GM19467 (cell line): ENCODE measurements at regions not wholly inside any gene's neighbourhood (a gene's known extent, or its start where the extent isn't known, plus 50 kb on each side); places are given as distances from the start of the nearest gene placed in this dataset.

ENCODE experiments used
- ATAC-seq: cut with Tn5 transposase; IDR thresholded peaks from one replicate; pipeline ENCODE4 v1.9.1; 2021; ENCODE audit warnings: mild to moderate bottlenecking, moderate library complexity; ENCODE audit not compliant: unreplicated experiment

- no peak for ATAC-seq
Measured at GRCh38 chr15:46178138-46178537, 543.3 kb downstream of the SQOR start.

DNA sequence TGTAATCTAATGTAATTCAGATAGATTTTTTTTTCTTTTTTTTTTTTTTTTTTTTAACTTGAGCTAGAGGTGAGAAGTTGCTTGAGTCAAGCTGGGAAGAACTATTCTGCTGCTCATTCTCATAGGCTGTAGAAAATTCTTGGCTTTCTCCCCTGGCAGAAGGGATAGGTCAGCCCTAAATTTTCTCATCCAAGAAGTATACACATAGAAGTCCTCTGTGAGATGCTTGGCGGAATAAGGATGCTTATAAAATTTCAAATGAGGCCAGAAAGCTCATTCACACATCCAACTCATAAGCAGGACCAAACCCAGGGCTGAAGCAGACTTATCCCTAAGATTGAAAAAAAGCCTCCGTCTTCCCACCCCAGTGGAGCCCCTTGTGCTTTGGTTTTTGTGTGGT lies 572.5 kb downstream of the SQOR start:
- ATAC-seq = no peak

GRCh38 chr15:46213551-46213950 lies 578.7 kb downstream of the SQOR start:
- ATAC-seq = no peak

DNA sequence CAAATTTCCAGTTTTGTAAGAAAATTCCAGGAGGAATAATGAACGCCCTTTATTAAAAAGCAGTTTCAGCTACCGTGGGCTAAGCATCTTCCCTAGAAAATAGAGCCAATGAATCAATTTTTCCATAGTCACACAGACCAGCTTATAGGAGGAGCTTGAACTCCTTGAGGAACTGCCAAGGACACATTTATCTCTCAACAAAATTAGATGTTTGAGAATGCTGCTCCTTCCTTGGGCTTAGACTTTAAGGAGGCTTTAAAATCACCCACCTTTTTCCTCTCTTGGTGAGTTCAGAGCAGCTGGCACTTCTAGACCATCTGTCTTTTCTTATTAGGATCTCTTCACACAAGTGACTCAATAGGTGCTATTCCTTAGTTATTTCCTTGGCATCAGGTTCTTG lies 588.0 kb downstream of the SQOR start:
- no peak for ATAC-seq

- ATAC-seq = no peak
Measured at GRCh38 chr15:46229263-46229662, 594.4 kb downstream of the SQOR start.

DNA sequence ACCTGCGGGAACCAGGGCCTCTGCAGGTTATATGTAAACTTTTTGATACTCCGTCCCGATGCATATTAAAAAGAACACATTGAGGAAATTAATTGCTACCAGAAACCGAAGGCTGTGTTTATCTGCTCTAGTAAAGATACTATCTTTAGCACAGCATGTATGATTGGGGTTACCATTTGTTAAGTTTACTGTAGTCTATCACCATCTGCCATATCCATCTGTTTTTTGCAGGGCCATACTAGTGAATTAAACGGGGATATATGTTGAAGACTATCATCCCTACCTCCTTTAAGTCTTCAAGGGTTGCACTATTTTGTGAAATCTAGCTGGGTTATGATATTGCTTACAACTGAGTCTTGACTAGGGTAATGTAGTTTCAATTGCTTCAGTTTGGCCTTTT lies 597.0 kb downstream of the SQOR start:
- no peak for ATAC-seq

DNA sequence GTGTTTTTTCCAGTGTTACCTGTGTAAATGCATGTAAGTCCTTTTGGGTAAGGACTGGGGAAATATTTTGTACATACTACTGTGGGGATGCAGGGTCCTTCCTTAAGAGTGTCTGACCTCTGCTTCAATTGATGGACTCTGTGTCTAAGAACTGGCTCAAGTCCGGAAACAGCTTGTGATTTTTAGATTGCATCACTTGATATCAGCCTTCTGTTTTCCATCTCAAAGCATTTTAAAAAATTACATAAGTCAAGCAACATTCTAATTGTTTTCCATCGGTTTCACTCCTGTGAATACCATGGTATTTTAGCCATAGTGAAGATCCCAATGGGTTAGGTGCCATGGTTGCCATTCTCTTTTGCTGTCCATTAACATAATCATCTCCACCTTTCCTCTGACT lies 597.6 kb downstream of the SQOR start:
- ATAC-seq = no peak

DNA sequence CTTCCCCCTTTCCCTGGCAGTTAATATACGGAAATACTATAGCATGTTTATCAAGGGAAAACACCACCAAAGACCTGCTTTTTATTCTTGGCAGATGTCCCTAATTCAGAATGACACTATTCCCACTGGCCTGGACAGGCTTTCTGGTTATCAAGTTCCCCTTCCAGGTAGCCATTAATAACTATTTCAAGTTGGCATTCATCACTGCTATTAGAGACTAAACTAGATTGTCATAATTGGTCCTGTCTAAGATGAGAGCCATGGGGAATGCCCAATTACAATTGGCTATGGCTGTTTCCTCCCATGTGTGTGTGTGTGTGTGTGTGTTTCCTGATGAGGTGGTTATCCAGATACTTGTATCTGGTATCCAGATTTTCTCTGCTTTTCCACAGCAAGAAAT lies 608.1 kb downstream of the SQOR start:
- no peak for ATAC-seq

- no peak for ATAC-seq
Measured at GRCh38 chr15:46251903-46252302, 617.1 kb downstream of the SQOR start.

GRCh38 chr15:46258056-46258455 lies 623.2 kb downstream of the SQOR start:
- ATAC-seq = no peak

- ATAC-seq = no peak
Measured at GRCh38 chr15:46260937-46261336, 626.1 kb downstream of the SQOR start.

DNA sequence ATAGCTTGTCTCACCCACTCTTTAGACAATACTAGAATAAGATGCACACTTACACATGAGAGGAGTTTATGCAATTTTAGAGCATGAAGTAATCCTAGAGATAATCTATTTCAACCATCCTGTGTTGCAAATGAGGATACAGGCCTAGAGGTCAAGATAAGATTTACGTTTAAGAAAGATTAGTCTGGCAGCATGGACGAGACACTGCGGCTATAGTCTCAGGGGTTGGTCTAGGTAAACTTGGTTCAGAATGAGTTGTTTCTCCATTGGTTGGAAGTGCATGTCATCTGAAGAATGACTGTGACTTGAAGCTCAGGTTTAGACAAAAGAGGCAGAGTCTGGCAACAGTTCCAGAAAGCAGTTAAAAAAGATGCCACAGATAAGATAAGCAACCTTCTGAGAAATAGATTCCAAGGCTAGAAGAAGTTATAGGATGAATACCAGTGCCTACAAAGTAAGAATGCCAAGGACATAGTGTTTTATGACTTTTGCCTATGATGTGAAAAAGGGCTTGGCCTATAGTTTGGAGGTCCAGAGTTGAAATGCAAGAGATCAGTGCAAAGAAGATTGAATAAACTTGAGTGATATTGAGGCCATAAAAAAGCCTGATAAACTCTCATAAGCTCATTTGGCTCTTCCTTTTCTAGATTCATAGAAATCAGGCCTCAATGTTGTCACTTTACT lies 631.0 kb downstream of the SQOR start:
- ATAC-seq = no peak

DNA sequence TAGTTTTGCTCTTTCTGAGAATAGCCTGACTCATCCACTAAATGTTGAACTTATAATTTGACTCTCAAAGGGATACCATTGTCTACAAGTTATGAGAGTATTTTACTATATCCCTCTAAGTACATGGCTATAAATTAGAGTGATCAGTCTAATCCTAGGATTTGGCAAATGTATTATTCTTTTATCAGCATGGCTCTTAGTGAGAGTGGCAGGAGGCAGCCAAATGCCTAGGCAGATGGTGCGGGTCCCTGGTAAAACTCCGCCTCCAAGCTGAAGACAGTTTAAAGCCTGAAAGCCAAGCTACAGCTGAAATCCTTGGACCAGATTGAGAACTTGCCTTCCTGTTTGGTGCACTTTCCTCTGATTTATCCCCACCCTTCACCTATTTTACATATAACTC lies 631.8 kb downstream of the SQOR start:
- ATAC-seq = no peak

DNA sequence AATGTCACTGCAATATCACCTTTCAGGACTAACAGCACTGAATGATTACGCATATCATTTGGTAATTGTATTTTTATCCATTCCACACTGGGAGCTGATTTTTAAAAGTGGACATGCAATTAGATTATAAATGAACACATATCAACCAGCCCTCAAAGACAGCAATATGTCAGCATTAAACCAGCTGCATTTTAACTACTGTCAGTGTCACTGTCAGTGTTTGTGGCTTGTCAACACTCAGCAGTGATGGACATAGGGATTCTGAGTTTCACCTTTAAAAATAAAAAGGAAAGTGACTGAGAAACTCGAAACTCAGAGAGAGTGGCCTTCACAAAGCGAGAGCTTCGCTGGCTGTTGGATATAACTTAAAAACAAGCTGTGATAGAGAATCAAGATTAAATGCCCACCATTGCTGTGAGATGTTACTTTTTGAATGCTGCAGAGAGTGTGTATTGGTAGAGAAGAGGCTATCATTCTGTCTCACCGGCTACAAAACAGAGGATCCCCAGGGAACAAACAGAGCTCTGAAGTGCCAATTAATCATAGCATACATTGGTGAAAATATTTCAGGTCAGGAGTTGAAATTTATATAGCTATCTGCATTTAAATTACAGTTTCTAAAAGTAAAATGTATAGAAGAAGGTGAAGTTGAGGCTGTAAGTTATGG lies 635.8 kb downstream of the SQOR start:
- no peak for ATAC-seq

DNA sequence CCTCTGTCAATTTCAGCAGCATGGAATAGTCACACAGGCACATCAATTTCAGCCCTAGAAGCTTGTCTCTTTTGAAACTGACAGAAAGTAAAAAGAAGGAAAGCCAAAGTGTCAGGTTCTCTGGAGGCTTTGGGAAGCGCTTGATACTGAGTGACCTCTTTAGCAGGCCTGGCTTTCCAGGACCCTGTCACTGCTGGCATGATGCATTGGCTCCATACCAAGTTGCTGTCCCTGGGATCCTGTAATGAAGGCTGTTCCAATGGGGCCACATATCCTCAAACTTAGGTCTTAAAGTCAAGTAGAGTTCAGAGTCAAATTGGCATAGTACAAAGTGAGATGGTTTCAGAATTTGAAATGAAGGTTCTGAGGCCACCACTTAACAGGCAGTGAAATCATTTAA lies 640.9 kb downstream of the SQOR start:
- ATAC-seq = no peak

- ATAC-seq = no peak
Measured at GRCh38 chr15:46277451-46277850, 642.6 kb downstream of the SQOR start.

DNA sequence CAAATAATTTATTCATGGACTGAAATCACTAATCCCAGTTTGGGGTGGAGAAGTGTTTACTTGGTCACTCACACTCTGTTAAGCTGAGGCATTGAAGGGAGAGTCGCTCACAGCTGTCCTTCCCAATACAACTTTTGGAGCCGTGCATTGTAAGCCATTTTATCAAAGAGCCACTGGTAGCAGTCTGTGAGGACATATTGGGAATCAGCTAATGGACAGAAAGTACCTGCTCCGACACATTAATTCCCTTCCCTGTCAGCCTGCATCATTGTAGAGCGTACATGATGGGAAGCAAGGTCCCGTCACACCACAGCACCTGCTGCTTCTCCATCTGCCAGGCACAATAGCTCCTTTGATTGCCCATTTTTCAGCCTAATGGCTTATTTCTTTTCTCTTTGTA lies 643.2 kb downstream of the SQOR start:
- ATAC-seq = no peak

DNA sequence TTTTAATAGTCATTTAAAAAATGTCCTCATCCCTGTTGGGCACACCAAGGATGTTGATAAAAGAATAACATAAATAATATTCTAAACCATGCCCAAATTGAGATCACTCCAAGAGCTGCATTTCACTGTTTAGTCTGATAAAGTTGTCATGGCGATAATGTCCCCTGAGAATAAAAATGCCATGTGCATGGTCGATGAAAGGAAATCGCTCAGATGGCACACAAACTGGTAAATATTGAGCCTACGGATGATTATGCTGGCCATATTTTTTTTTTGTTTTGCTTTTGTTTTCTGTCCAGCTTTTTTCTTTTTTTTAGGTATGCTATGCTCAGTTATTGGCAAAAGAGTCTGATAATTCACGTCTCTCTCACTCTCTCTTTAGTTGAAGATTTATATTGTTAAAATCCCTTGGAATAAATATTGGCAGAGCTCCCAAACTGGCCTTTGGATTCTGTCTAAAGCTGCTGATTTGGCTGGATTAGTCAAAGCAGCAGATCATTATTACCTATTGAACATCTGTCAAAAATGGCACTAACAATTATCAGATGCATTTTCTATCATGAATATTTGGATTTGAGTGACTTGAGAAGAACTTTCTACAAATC lies 643.8 kb downstream of the SQOR start:
- no peak for ATAC-seq

GRCh38 chr15:46280762-46281542 lies 646.1 kb downstream of the SQOR start:
- ATAC-seq = no peak

DNA sequence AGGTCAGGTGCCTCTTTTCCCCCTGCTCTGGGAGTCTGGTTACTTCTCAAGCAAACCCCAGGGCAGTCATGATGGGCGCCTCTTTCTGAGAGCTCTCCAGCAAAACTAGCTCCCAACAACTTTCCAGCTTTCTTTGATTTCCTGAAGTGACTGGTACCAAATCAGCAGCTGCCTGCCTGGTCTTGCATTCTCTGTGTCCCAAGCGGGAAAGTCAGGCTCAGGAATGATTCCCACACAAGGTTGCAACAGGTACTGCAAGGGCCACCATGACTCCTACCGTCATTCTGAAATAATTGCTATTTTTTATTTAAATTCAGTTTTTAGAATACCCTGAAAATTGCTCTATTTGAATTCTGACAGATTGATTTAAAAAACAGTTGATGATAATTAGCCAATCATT lies 658.7 kb downstream of the SQOR start:
- no peak for ATAC-seq

DNA sequence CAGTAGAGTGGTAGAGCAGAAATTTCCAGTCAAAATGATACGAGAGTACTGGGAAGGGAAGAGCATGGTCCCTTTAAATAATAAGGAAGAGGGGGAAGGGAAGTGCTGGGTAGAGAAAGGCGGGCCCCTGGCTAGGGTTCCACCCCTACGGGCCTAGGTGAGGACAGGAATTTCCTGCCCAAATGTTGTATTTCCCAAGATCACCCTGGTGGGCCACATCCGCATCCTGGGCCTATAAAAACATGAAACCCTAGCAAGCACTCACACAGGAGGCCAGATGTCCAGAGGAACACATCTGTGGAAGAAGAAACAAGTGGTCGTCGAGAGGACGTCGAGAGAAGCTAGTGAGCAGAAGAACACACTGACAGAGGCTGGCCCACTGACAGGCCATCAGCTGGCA lies 661.2 kb downstream of the SQOR start:
- no peak for ATAC-seq

DNA sequence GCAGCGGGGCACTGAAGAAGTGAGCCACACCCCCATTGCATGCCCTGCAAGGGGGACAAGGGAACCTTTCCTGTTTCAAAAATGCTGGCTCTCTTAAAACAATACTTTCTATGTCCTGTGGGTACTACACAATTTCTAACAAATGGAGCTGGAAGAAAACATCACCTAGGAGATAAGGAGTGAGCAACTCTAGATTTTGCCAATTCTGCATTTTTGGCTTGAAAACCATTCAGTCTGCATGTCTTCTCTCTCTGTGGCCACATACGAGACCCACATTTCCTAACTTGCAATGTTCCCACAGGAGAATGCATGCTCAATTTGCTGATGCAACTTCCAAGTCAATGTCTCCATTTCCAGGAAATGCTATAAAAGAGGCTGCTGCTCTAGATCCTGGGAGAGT lies 662.0 kb downstream of the SQOR start:
- no peak for ATAC-seq
